HUES6 (cell line): ENCODE measurements at regions not wholly inside any gene's neighbourhood (a gene's known extent, or its start where the extent isn't known, plus 50 kb on each side); places are given as distances from the start of the nearest gene placed in this dataset.

Experiments
- H3K27ac ChIP-seq: 2 replicates; pipeline ENCODE4 v1.7.0; 2013; ENCODE audit warnings: low read depth, mild to moderate bottlenecking, low read length, inconsistent platforms
- H3K27me3 ChIP-seq: 2 replicates; pipeline ENCODE4 v1.6.1; 2013; ENCODE audit warnings: low read length; ENCODE audit not compliant: control insufficient read depth, insufficient read depth
- H3K36me3 ChIP-seq: 2 replicates; pipeline ENCODE4 v1.6.1; 2013; ENCODE audit warnings: low read length; ENCODE audit not compliant: control insufficient read depth, insufficient read depth
- H3K4me1 ChIP-seq: 2 replicates; pipeline ENCODE4 v1.6.1; 2013; ENCODE audit warnings: low read length; ENCODE audit not compliant: control insufficient read depth, insufficient read depth
- H3K4me3 ChIP-seq: 2 replicates; pipeline ENCODE4 v1.5.1; 2013; ENCODE audit warnings: low read depth, low read length
- H3K9ac ChIP-seq: one replicate; pipeline ENCODE4 v1.6.1; 2013; ENCODE audit warnings: mild to moderate bottlenecking, low read length
- H3K9me3 ChIP-seq: 2 replicates; pipeline ENCODE4 v1.6.1; 2013; ENCODE audit warnings: low read depth, low read length; ENCODE audit not compliant: control insufficient read depth, insufficient read depth

DNA sequence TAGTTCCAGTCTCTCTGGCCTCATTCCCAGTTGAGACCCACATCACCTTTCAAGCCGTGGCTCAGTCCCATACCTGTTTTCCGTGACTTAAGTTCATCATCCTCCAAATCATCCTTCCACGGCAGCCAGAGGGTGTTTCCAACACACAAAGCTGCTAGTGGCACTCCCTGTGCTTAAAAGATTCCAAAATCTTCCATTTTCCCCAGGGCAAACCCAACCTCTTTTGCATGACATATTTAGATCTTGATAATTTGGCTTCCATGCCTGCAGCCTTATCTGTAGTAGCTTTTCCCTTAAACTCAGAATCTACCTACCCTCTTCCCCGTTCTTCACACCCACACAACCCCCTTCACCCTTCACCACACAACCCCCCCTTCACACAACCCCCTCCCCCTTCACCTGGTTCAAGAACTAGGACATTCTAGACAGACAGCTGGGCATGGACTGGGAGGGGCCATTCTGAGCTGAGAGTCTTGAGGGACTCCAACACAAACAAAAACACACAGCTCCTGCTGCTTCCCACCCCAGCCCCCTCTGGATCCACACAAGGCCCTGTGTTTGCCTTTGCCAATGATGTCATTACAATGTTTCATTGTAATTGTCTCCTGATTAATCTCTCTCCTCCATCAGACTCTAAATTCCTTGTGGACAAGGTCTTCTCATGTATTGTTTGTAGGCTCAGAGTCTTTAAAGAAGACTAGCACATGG is 268.2 kb downstream of the SH3GL2 start:
- no peaks in the 10 kb centered on the region for H3K36me3 ChIP-seq
- H3K27ac ChIP-seq: no peak overlapping the region
- H3K9ac ChIP-seq: no peak overlapping the region
- no peaks in the 10 kb centered on the region for H3K27me3 ChIP-seq
- peaks cover 8% of the 10 kb centered on the region for H3K4me1 ChIP-seq
- H3K4me3 ChIP-seq: no peak overlapping the region
- H3K9me3 ChIP-seq: peaks cover 16% of the 10 kb centered on the region

DNA sequence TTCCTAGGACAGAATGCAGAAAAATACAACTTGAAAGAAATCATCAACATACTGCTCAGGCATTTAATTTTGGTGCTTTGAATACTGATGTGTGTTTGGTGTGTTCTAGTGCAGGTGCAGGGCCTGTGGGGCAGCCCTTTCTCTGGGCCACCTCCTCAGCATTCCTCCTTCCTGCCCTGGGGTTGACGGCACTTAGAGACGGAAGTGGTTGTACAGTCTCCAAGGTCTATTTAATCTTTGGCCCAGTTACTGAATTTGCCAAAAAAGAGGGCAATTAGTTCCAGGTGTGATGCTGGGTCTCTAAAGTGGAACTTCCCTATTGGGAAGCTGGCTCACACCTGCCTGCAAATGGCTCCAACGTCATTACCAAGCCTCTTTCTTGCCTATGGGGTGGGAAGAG is 269.0 kb downstream of the SH3GL2 start:
- peaks cover 8% of the 10 kb centered on the region for H3K4me1 ChIP-seq
- H3K27me3 ChIP-seq: no peaks in the 10 kb centered on the region
- no peak overlapping the region for H3K27ac ChIP-seq
- peaks cover 16% of the 10 kb centered on the region for H3K9me3 ChIP-seq
- no peaks in the 10 kb centered on the region for H3K36me3 ChIP-seq
- no peak overlapping the region for H3K4me3 ChIP-seq
- H3K9ac ChIP-seq: no peak overlapping the region

DNA sequence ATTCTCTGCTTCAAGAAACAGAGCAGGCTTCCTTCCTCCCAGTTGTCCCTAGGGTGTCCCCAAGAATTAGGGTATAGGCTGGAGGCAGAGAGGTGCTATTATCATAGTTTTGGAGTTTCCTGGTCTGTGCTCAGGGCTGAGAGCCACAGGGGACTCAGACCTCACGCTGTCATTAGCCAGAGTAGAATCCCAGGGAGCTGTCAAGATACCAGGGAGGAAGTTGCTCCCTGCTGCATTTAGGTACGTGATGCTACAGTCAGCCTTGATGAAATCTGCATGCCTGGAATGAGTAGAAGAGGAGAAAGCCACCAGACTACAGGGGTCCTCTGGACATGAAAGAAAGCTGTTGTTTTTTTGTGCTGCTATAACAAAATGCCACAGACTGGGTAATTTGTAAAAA is 273.2 kb downstream of the SH3GL2 start:
- no peak overlapping the region for H3K4me3 ChIP-seq
- H3K36me3 ChIP-seq: no peaks in the 10 kb centered on the region
- no peaks in the 10 kb centered on the region for H3K27me3 ChIP-seq
- no peak overlapping the region for H3K9ac ChIP-seq
- H3K4me1 ChIP-seq: peaks cover 8% of the 10 kb centered on the region
- H3K9me3 ChIP-seq: no peaks in the 10 kb centered on the region
- no peak overlapping the region for H3K27ac ChIP-seq

DNA sequence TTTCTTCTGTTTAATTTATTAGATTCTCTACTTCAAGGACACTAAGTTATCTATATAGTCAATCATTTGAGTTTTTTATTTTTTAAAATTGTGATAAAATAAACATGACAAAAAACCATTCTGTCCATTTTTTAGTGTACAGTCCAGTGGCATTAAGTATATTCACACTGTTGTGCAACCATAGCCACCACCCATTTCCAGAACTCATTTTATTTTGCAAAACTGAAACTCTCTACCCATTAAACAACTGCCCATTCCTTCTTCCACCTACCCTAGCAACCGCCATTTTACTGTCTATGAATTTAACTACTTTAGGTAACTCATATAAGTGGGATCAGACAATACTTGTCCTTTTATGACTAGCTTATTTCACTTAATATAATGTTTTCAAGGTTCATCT is 275.6 kb downstream of the SH3GL2 start:
- H3K9ac ChIP-seq: no peak overlapping the region
- no peaks in the 10 kb centered on the region for H3K36me3 ChIP-seq
- H3K4me3 ChIP-seq: no peak overlapping the region
- peaks cover 8% of the 10 kb centered on the region for H3K4me1 ChIP-seq
- no peaks in the 10 kb centered on the region for H3K9me3 ChIP-seq
- no peak overlapping the region for H3K27ac ChIP-seq
- no peaks in the 10 kb centered on the region for H3K27me3 ChIP-seq

DNA sequence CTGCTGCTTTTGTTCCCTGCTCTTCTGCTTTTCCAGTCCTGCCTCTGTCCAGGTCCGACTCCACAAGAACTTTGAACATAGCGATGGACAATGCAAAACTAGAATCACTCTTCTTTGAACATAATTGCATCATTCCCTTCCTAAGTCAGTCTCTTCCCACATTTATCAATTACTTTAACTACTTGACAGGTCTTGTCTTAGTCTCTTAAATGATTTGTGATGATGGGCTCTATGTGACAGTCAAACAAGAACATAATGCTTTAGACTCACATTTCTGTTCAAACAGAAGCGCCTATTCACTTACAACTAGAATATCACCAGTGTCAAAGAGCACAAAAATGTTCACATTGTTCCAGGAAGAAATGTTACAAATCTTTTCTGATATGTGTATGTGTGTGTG is 278.1 kb downstream of the SH3GL2 start:
- Histone ChIP-seq H3K36me3 (no peaks in the 10 kb centered on the region), H3K9ac (no peak overlapping the region), H3K9me3 (no peaks in the 10 kb centered on the region), H3K27me3 (no peaks in the 10 kb centered on the region), H3K27ac (no peak overlapping the region), H3K4me1 (peaks cover 2% of the 10 kb centered on the region), H3K4me3 (no peak overlapping the region)

DNA sequence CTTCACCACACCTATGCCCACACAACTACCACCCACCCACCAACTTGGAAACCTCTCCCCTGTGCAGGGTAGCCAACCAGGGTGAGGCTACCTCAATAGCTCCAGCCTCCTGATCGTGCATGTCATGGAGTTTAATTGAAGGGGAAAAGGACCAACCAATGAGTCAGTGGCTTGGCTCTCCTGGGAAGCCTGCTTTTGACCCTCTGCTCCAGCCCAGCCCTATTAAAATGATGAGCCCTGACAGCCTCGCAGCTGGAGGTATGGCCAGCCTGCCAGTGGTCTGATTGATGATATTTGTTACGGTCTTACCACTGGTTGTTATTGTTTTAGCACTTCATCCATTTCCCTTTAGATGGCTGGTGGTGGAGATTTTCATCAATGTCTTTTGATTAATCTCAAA is 280.4 kb downstream of the SH3GL2 start:
- Histone ChIP-seq H3K27me3 (no peaks in the 10 kb centered on the region), H3K9ac (no peak overlapping the region), H3K4me3 (no peak overlapping the region), H3K4me1 (no peaks in the 10 kb centered on the region), H3K36me3 (no peaks in the 10 kb centered on the region), H3K27ac (no peak overlapping the region), H3K9me3 (no peaks in the 10 kb centered on the region)

DNA sequence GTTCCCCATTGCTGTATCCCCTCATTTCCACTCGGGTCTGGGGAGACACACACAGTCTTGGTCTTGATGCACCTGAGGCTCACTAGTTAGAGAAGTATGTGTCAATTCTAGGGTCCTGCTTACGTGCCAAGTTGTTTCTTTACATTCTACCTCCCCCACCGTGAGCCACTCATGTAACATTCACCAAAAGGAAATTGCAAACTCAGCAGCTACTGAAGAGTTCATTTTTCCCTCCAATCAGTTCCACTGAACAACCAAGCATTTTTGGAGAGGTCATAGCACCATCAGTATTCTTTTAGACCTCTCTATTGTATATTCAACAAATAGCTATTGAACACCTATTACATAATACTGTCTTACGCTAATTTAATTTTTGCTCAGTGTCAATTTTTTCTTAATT is 281.1 kb downstream of the SH3GL2 start:
- Histone ChIP-seq H3K36me3 (no peaks in the 10 kb centered on the region), H3K9ac (no peak overlapping the region), H3K27ac (no peak overlapping the region)

DNA sequence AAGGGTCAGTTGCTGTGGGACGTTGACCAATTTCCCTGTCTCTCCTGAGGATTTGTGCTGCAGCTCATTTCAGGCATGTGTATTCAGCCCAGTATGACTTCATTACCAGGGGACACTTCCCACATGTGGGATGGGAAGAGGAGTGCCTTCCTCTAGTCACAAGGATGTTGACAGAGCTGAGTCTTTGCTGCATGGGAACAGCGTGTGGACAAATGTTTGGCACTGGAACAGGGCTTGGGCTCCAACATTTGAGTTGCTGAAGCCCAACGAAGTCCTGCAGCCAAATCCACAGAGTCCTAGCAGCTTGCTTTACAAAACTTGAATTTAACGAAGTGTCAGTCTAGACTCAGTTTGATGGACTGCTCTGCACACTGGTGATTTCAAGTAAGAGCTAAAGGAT is 283.2 kb downstream of the SH3GL2 start:
- Histone ChIP-seq H3K9me3 (no peaks in the 10 kb centered on the region), H3K4me3 (no peak overlapping the region), H3K4me1 (no peaks in the 10 kb centered on the region), H3K27ac (no peak overlapping the region), H3K9ac (no peak overlapping the region), H3K36me3 (no peaks in the 10 kb centered on the region), H3K27me3 (no peaks in the 10 kb centered on the region)

More for the DNA sequence above, 281.1 kb downstream of the SH3GL2 start:
- no peaks in the 10 kb centered on the region for H3K4me1 ChIP-seq
- no peaks in the 10 kb centered on the region for H3K9me3 ChIP-seq
- H3K4me3 ChIP-seq: no peak overlapping the region
- no peaks in the 10 kb centered on the region for H3K27me3 ChIP-seq

DNA sequence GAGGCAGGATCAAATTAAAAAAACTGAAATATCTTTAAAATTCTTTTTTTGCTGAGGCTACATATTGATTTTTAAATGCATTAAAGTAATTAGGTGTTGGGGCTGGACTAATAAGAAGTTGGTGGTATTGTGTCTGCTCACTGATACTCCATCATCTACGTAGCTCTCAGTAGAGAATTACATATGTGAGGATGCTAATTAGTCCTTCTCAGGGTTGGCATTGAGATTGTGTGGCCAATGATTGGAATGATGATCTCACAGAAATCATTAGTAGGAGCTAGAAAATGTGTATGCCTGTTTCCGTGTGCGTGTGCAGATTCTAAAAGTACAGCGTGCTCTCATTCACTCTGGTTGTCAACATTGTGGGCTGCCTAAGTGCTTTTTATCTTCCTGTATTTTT is 283.8 kb downstream of the SH3GL2 start:
- no peak overlapping the region for H3K27ac ChIP-seq
- H3K27me3 ChIP-seq: no peaks in the 10 kb centered on the region
- H3K36me3 ChIP-seq: no peaks in the 10 kb centered on the region
- H3K4me3 ChIP-seq: no peak overlapping the region
- no peak overlapping the region for H3K9ac ChIP-seq
- H3K9me3 ChIP-seq: no peaks in the 10 kb centered on the region
- H3K4me1 ChIP-seq: no peaks in the 10 kb centered on the region

DNA sequence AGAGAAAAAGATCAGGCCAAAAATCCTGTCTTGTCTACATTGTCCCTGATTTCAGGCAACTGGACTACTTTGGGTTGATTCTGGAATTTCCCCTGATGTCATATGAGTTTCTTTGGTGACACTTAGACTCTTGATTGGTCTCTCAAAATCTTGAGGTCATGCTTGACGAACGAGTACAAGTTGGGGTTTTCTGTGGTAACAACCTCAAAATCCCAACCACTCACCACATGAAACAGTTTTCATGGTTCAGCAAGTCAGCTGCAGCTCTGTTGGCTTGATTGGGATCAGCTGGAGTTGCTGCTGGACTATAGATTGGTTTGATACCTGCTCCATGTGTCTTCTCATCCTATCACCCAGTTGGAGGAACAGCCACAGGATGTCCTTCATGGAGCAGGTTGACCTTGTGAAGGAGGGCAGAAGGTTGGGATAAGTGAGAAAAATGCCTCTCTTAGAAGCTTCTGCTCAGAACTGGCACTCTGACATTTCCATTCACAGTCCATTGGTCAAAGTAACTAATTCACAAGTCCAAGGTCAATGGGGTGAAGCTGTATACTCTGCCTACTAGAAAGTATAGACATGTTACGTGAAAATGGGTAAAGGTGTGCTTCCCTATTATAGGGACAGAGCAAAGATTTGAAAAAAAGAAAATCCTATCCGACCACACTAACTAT is 284.5 kb downstream of the SH3GL2 start:
- no peak overlapping the region for H3K4me3 ChIP-seq
- H3K9ac ChIP-seq: no peak overlapping the region
- H3K36me3 ChIP-seq: no peaks in the 10 kb centered on the region
- H3K9me3 ChIP-seq: no peaks in the 10 kb centered on the region
- no peaks in the 10 kb centered on the region for H3K27me3 ChIP-seq
- H3K4me1 ChIP-seq: no peaks in the 10 kb centered on the region
- H3K27ac ChIP-seq: no peak overlapping the region

DNA sequence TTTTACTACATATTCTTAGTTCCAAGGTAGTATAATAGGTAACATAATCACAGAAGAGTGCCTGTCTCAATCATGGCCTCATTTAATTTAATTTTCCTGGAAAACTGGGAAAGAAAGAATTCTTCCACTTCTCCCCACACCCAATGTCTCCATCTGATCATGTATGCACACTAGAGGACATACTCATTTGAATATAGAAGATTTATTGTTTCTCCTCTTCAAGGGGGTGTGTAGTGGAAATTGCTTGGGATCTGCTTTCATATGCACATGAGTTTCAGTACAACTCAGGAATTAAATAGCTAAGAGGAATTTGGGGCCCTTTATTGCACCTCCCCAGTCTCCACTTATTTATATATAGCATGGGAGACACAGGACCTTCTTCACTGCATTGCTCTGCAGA is 285.1 kb downstream of the SH3GL2 start:
- Histone ChIP-seq H3K27ac (no peak overlapping the region), H3K9ac (no peak overlapping the region), H3K9me3 (no peaks in the 10 kb centered on the region), H3K36me3 (no peaks in the 10 kb centered on the region), H3K4me1 (no peaks in the 10 kb centered on the region), H3K27me3 (no peaks in the 10 kb centered on the region), H3K4me3 (no peak overlapping the region)
